ENCODE measurements at regions not wholly inside any gene's neighbourhood (a gene's known extent, or its start where the extent isn't known, plus 50 kb on each side); places are given as distances from the start of the nearest gene placed in this dataset.
"Not testable (repeated sequence)": the region's sequence is repeated elsewhere in the genome, so short reads cannot be mapped to it uniquely, and the experiment has no call there.

- intact Hi-C loops (cut with DNase I, micrococcal nuclease), result no loop called here
Observed at GRCh38 chr7:46264646-46265045, 343.6 kb upstream of the IGFBP3 start.

DNA sequence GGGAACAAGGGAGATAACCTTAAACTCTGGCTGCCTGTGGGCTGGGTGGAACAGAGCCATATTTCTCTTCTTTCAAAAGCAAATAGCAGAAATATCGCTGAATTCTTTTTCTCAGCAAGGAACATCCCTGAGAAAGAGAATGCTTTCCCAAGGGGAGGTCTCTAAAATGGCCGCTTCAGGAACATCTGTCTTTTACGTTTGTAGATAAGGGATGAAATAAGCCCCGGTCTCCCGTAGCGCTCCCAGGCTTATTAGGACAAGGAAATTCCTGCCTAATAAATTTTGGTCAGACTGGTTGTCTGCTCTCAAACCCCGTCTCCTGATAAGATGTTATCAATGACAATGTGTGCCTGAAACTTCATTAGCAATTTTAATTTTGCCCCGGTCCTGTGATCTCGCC lies 340.6 kb upstream of the IGFBP3 start:
- H3K4me1 ChIP-seq (ENCODE audit: insufficient read depth, low read length); H3K36me3 Mint-ChIP-seq (ENCODE audit: low read depth); H3K4me3 ChIP-seq (ENCODE audit: low read length); H3K9me3 Mint-ChIP-seq; H3K27me3 Mint-ChIP-seq; H3K27ac ChIP-seq (ENCODE audit: low read depth in 1 of 2, low read length in 2 of 2); POLR2A ChIA-PET; intact Hi-C loops (cut with DNase I, micrococcal nuclease); DNase-seq; H3K4me1 Mint-ChIP-seq (ENCODE audit: low read depth); CTCF ChIA-PET; H3K36me3 ChIP-seq (ENCODE audit: insufficient read depth, low read length); H3K4me3 Mint-ChIP-seq; H3K27me3 ChIP-seq (ENCODE audit: control insufficient read depth in 1 of 2, insufficient read depth in 2 of 2, low read length in 2 of 2); H3K27ac Mint-ChIP-seq; ATAC-seq (ENCODE audit: poor library complexity): not testable (repeated sequence)
- peaks cover 8 to 16% of the 10 kb centered on the region in 2 experiments for H3K9me3 ChIP-seq (ENCODE audit: control insufficient read depth in 1 of 2, insufficient read depth in 1 of 2, low read length in 2 of 2)

More at GRCh38 chr7:46264646-46265045, 343.6 kb upstream of the IGFBP3 start:
- Mint-ChIP-seq H3K4me3 (no peak overlapping the region), H3K27me3 (no peaks in the 10 kb centered on the region), H3K4me1 (ENCODE audit: low read depth) (no peaks in the 10 kb centered on the region), H3K9me3 (peaks cover 8% of the 10 kb centered on the region), H3K27ac (no peak overlapping the region), H3K36me3 (ENCODE audit: low read depth) (no peaks in the 10 kb centered on the region)
- TF ChIP-seq CTCF (IDR thresholded peaks at IDR 0.05), result no peak
- H3K27me3 ChIP-seq (ENCODE audit: control insufficient read depth in 1 of 2, insufficient read depth in 2 of 2, low read length in 2 of 2), result no peaks in the 10 kb centered on the region
- DNase-seq (no peak), ATAC-seq (ENCODE audit: poor library complexity) (no peak)
- ChIA-PET CTCF (no interaction called here), POLR2A (no interaction called here)
- H3K27ac ChIP-seq (ENCODE audit: low read depth in 1 of 2, low read length in 2 of 2), result no peak overlapping the region
- H3K36me3 ChIP-seq (ENCODE audit: insufficient read depth, low read length), result no peaks in the 10 kb centered on the region
- H3K4me1 ChIP-seq (ENCODE audit: insufficient read depth, low read length), result no peaks in the 10 kb centered on the region
- H3K4me3 ChIP-seq (ENCODE audit: low read length), result no peak overlapping the region
- H3K9me3 ChIP-seq (ENCODE audit: control insufficient read depth in 1 of 2, insufficient read depth in 1 of 2, low read length in 2 of 2), result peaks cover 12 to 16% of the 10 kb centered on the region in 2 experiments

DNA sequence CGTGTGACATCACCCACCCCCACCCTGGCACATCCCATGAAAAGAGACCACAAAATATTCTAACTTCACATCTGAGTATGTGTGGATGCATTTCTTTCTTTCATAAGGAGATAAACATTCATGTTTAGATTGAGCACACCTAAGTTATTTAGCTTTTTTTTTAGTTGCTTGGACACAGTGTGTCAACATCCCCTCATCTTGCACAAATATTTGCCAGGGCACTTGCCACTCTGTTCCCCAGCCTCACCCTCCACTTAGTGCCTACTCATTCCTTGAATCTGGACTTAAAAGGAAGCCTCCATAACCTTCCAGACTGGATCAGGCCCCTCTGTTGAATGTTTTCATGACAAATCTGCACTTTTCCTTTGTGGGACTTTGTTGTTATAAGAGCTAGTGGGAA lies 338.9 kb upstream of the IGFBP3 start:
- Histone ChIP-seq H3K27me3 (ENCODE audit: control insufficient read depth in 1 of 2, insufficient read depth in 2 of 2, low read length in 2 of 2) (no peaks in the 10 kb centered on the region), H3K36me3 (ENCODE audit: insufficient read depth, low read length) (no peaks in the 10 kb centered on the region), H3K4me3 (ENCODE audit: low read length) (no peak overlapping the region), H3K9me3 (ENCODE audit: control insufficient read depth in 1 of 2, insufficient read depth in 1 of 2, low read length in 2 of 2) (peaks cover 8 to 16% of the 10 kb centered on the region in 2 experiments), H3K4me1 (ENCODE audit: insufficient read depth, low read length) (no peaks in the 10 kb centered on the region), H3K27ac (ENCODE audit: low read depth in 1 of 2, low read length in 2 of 2) (no peak overlapping the region)
- ATAC-seq (ENCODE audit: poor library complexity) (no peak), DNase-seq (no peak)
- no peak overlapping the region for H3K4me3 Mint-ChIP-seq
- POLR2A ChIA-PET, result no interaction called here
- H3K27ac Mint-ChIP-seq, result no peak overlapping the region
- no peaks in the 10 kb centered on the region for H3K27me3 Mint-ChIP-seq
- H3K9me3 Mint-ChIP-seq, result peaks cover 8% of the 10 kb centered on the region
- H3K4me1 Mint-ChIP-seq (ENCODE audit: low read depth), result no peaks in the 10 kb centered on the region
- no peaks in the 10 kb centered on the region for H3K36me3 Mint-ChIP-seq (ENCODE audit: low read depth)
- no peak for TF ChIP-seq CTCF (IDR thresholded peaks at IDR 0.05)
- intact Hi-C loops (cut with DNase I, micrococcal nuclease), result no loop called here
- CTCF ChIA-PET, result no interaction called here

DNA sequence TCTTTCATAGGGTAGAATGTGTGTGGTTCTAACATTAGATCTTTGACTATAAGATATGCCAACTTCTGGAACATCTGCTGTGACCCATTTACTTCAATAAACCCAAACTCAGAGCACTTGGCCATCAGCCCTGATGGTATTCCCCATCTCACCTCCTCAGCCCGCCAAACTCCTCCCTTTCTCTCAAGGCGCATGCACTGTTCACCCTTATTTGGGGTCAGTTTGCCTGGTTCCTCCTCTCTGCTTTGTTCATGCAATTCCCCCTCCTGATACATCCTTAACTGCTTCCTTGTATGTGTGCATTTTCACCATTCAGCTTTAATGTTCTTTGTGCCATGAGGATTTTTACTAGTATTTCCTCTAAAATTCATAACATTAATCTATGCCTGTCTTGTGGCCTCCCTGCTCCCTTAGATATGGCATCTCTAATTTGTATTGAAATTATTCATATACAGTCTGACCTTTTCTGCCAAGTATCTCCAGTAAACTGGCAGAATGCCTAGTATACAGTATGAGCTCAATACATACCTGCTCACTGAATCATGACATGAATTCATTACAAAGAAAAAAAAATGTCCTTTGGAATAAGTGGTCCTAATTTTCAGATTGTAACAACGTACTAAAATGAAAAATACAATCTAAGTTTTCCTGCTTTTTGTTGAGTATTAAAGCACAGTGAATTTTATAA lies 336.8 kb upstream of the IGFBP3 start:
- H3K4me1 ChIP-seq (ENCODE audit: insufficient read depth, low read length), result no peaks in the 10 kb centered on the region
- Mint-ChIP-seq H3K4me3 (no peak overlapping the region), H3K4me1 (ENCODE audit: low read depth) (no peaks in the 10 kb centered on the region), H3K27me3 (no peaks in the 10 kb centered on the region), H3K36me3 (ENCODE audit: low read depth) (no peaks in the 10 kb centered on the region), H3K9me3 (peaks cover 6% of the 10 kb centered on the region), H3K27ac (no peak overlapping the region)
- no peak for TF ChIP-seq CTCF (IDR thresholded peaks at IDR 0.05)
- no peak overlapping the region for H3K4me3 ChIP-seq (ENCODE audit: low read length)
- intact Hi-C loops (cut with DNase I, micrococcal nuclease), result no loop called here
- ChIA-PET CTCF (no interaction called here), POLR2A (no interaction called here)
- DNase-seq, result no peak
- no peak for ATAC-seq (ENCODE audit: poor library complexity)
- H3K27ac ChIP-seq (ENCODE audit: low read depth in 1 of 2, low read length in 2 of 2), result no peak overlapping the region
- H3K27me3 ChIP-seq (ENCODE audit: control insufficient read depth in 1 of 2, insufficient read depth in 2 of 2, low read length in 2 of 2), result no peaks in the 10 kb centered on the region
- H3K36me3 ChIP-seq (ENCODE audit: insufficient read depth, low read length), result no peaks in the 10 kb centered on the region
- peaks cover 8 to 9% of the 10 kb centered on the region in 2 experiments for H3K9me3 ChIP-seq (ENCODE audit: control insufficient read depth in 1 of 2, insufficient read depth in 1 of 2, low read length in 2 of 2)

Measured in CD4-positive, alpha-beta T cell (primary cell).